Spleen (tissue), 7 donors: ENCODE measurements at regions not wholly inside any gene's neighbourhood (a gene's known extent, or its start where the extent isn't known, plus 50 kb on each side); places are given as distances from the start of the nearest gene placed in this dataset.
"Not testable (repeated sequence)": the region's sequence is repeated elsewhere in the genome, so short reads cannot be mapped to it uniquely, and the experiment has no call there.

Source experiments
- CTCF ChIP-seq, 11 experiments: fragments of 200-600 bp in 7 of 11; fragments of 450-650 bp in 4 of 11; sonication (generic) in 4 of 11; IDR thresholded peaks in 8 of 11; conservative IDR thresholded peaks in 3 of 11; 1 replicate in 7 of 11; 2 replicates in 4 of 11; pipeline versions ENCODE4 v1.4.0 to v1.8.0; 2016 to 2021; ENCODE audit warnings: antibody characterized with exemption in 11 of 11, inconsistent platforms in 4 of 11, mild to moderate bottlenecking in 1 of 11
- POLR2A ChIP-seq, 3 donors: fragments of 450-650 bp; IDR thresholded peaks; one replicate each; pipeline ENCODE4 v1.5.1; 2017; ENCODE audit warnings: antibody characterized with exemption in 3 of 3, mild to moderate bottlenecking in 1 of 3
- POLR2AphosphoS5 ChIP-seq, 3 donors: sonication (generic); formaldehyde crosslinking; IDR thresholded peaks; one replicate each; pipeline ENCODE4 v1.5.1; 2017; ENCODE audit warnings: antibody characterized with exemption in 3 of 3
- donor health status: DM: no; HTN: no; CAD: no; lungs with moderate emphysema.
- donor health status: DM: no; HTN: no; CAD: no.
- donor health status: DM: no; HTN: no; CAD: no.

- not testable (repeated sequence) for TF ChIP-seq CTCF (IDR thresholded peaks at IDR 0.05 in 8 of 11, conservative IDR thresholded peaks at IDR 0.05 in 3 of 11); POLR2AphosphoS5 (IDR thresholded peaks at IDR 0.05); POLR2A (IDR thresholded peaks at IDR 0.05)
These were observed 587.8 kb upstream of the CLINT1 start for GRCh38 chr5:158446761-158447160.
